Smooth muscle cell (in vitro differentiated cells): ENCODE measurements at regions not wholly inside any gene's neighbourhood (a gene's known extent, or its start where the extent isn't known, plus 50 kb on each side); places are given as distances from the start of the nearest gene placed in this dataset.
"Not testable (repeated sequence)": the region's sequence is repeated elsewhere in the genome, so short reads cannot be mapped to it uniquely, and the experiment has no call there.

Experiments used
- DNase-seq: peaks from one replicate; lab custom pipeline; 2025; ENCODE audit not compliant: unreplicated experiment; lab: John Stamatoyannopoulos, UW
- H2AFZ ChIP-seq: fragments of 200-600 bp; sonication (generic); 2 replicates; pipeline ENCODE4 v1.6.0; 2016; ENCODE audit warnings: antibody characterized with exemption, low read depth, mild to moderate bottlenecking
- H3F3A ChIP-seq: fragments of 200-600 bp; sonication (generic); 2 replicates; pipeline ENCODE4 v1.6.0; 2017; ENCODE audit warnings: antibody characterized with exemption, low read depth
- H3K27ac ChIP-seq: fragments of 200-600 bp; sonication (generic); 2 replicates; pipeline ENCODE4 v1.5.1; 2016; ENCODE audit warnings: low read depth, mild to moderate bottlenecking
- H3K27me3 ChIP-seq: fragments of 200-600 bp; sonication (generic); 2 replicates; pipeline ENCODE4 v1.6.1; 2016; ENCODE audit warnings: low read depth, mild to moderate bottlenecking
- H3K36me3 ChIP-seq: fragments of 200-600 bp; sonication (generic); 2 replicates; pipeline ENCODE4 v1.5.1; 2016; ENCODE audit warnings: low read depth
- H3K4me1 ChIP-seq: fragments of 200-600 bp; sonication (generic); 2 replicates; pipeline ENCODE4 v1.5.1; 2016; ENCODE audit warnings: low read depth
- H3K4me2 ChIP-seq: fragments of 200-600 bp; sonication (generic); 2 replicates; pipeline ENCODE4 v1.6.0; 2016; ENCODE audit warnings: mild to moderate bottlenecking
- H3K4me3 ChIP-seq: fragments of 200-600 bp; sonication (generic); 2 replicates; pipeline ENCODE4 v1.5.1; 2016; ENCODE audit warnings: mild to moderate bottlenecking
- H3K79me2 ChIP-seq: fragments of 200-600 bp; sonication (generic); 2 replicates; pipeline ENCODE4 v1.6.0; 2016; ENCODE audit warnings: low read depth, mild to moderate bottlenecking
- H3K9ac ChIP-seq: fragments of 200-600 bp; sonication (generic); 2 replicates; pipeline ENCODE4 v1.6.0; 2016; ENCODE audit warnings: low read depth
- H3K9me3 ChIP-seq: fragments of 200-600 bp; sonication (generic); replicated peaks from 2 replicates; pipeline ENCODE4 v1.5.1; 2016; ENCODE audit warnings: low read depth
- H4K20me1 ChIP-seq: fragments of 200-600 bp; sonication (generic); 2 replicates; pipeline ENCODE4 v1.6.0; 2016; ENCODE audit warnings: low read depth
- WGBS: methylation state at CpG from one replicate; pipeline ENCODE4 v1.1.7; 2016; ENCODE audit warnings: low lambda C conversion rate; 5-methylcytosine and 5-hydroxymethylcytosine counted together
- TF ChIP-seq, protein P1 (sequence below): fragments of 200-600 bp; sonication (generic); IDR thresholded peaks from 2 replicates; pipeline ENCODE4 v1.5.1; 2017; ENCODE audit warnings: borderline replicate concordance, mild to moderate bottlenecking, antibody characterized with exemption; ENCODE audit not compliant: insufficient read depth, poor library complexity, severe bottlenecking

DNA sequence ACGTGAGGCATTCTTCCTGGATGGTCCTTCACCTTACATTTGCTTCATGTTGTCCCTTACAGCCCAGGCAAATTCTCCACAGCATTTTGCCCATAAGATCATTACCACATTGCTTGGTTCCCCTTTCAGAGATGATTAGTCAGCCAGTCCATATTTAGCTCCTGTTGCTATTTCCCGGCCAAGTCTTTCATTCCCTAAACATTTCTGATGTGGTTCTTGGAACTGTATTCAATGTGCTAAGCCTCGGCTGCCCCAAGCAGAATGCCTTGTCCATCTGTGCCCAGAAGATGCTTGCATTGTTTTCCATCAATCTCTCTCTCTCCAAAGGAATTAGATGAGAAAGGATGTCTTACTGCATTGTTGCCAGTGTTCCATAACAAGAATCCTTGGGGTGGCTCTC is 420.9 kb upstream of the CAMK1G start:
- Histone ChIP-seq H3K79me2 (no peaks in the 10 kb centered on the region), H3F3A (no peaks in the 10 kb centered on the region), H3K9me3 (no peaks in the 10 kb centered on the region), H3K36me3 (no peaks in the 10 kb centered on the region), H3K27ac (no peak overlapping the region), H3K4me2 (no peak overlapping the region), H3K27me3 (peaks cover 6% of the 10 kb centered on the region), H3K4me1 (no peaks in the 10 kb centered on the region), H2AFZ (no peak overlapping the region), H3K9ac (no peak overlapping the region), H3K4me3 (no peak overlapping the region), H4K20me1 (no peaks in the 10 kb centered on the region)
- DNase-seq = no peak
- TF ChIP-seq, protein P1, sequence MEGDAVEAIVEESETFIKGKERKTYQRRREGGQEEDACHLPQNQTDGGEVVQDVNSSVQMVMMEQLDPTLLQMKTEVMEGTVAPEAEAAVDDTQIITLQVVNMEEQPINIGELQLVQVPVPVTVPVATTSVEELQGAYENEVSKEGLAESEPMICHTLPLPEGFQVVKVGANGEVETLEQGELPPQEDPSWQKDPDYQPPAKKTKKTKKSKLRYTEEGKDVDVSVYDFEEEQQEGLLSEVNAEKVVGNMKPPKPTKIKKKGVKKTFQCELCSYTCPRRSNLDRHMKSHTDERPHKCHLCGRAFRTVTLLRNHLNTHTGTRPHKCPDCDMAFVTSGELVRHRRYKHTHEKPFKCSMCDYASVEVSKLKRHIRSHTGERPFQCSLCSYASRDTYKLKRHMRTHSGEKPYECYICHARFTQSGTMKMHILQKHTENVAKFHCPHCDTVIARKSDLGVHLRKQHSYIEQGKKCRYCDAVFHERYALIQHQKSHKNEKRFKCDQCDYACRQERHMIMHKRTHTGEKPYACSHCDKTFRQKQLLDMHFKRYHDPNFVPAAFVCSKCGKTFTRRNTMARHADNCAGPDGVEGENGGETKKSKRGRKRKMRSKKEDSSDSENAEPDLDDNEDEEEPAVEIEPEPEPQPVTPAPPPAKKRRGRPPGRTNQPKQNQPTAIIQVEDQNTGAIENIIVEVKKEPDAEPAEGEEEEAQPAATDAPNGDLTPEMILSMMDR = no peak
- WGBS = 77% methylated on average over 3 of the region's 3 CpGs

DNA sequence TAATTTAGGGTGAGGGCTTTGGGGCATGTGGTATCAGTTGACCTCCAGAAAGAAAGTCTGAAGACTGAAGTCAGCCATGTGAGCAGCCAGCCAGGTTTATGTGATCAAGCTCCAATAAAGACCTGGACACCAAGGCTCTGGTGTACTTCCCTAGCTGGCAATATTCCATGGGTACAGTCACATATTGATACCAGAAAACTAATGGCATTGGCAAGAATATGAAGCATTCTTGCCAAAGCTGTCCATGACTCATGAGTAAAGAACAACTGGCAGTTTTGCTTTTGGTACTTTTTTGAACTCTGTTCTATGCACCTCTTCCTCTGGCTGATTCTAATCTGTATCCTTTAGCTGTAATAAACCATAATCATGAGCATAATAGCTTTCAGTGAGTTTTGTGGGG is 415.3 kb upstream of the CAMK1G start:
- no peak for DNase-seq
- Histone ChIP-seq H3K4me2 (no peak overlapping the region), H3K9me3 (no peaks in the 10 kb centered on the region), H3K79me2 (no peaks in the 10 kb centered on the region), H4K20me1 (no peaks in the 10 kb centered on the region), H3K27ac (no peak overlapping the region), H3K9ac (no peak overlapping the region), H3F3A (no peaks in the 10 kb centered on the region), H3K4me3 (no peak overlapping the region), H3K36me3 (no peaks in the 10 kb centered on the region), H3K27me3 (no peaks in the 10 kb centered on the region), H2AFZ (no peak overlapping the region), H3K4me1 (no peaks in the 10 kb centered on the region)
- TF ChIP-seq, protein P1 = no peak

DNA sequence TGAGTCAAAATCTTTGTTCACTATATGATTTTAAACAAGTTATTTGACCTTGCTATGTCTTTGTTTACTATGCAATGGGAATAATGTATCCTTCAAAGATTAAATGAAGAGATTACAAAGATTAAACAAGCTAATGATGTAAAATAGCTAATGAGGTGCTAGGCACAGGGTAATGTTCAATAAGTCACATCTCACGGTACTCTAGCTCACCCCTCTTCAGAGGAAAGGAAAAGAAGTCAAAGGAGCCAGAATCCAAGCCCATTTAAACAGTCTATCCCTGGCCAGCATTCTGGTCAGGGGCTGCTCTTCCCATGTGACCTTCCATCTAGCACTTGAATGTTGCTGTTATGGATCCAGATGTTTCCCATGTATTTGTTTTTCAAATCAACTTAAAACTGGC is 412.4 kb upstream of the CAMK1G start:
- Histone ChIP-seq H3K4me1 (no peaks in the 10 kb centered on the region), H3K9me3 (no peaks in the 10 kb centered on the region), H3K4me3 (no peak overlapping the region), H3F3A (no peaks in the 10 kb centered on the region), H2AFZ (no peak overlapping the region), H3K36me3 (no peaks in the 10 kb centered on the region), H3K27me3 (no peaks in the 10 kb centered on the region), H3K4me2 (no peak overlapping the region), H3K27ac (no peak overlapping the region), H3K9ac (no peak overlapping the region), H4K20me1 (no peaks in the 10 kb centered on the region), H3K79me2 (no peaks in the 10 kb centered on the region)
- DNase-seq = no peak
- 0% methylated on average over 1 of the region's 1 CpG for WGBS
- TF ChIP-seq, protein P1 = no peak

DNA sequence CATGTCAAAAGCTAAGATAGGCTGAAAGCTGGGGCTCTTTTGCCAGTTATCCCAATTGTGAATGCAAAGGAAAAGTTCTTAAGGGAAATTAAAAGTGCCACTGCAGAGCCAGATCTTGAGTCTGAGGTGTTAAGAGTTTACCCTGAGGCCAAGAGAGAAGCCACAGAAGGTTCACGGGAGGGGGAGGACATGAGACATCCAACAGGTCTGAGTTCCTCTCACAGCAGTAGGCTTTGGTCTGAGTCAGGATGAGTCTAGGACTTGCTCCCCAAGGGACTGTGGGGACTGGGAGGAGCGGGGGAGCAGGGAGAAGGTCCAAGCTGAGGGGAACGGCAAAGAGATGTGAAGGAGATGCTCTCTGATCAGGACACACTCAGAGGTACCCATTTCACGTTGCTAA is 411.2 kb upstream of the CAMK1G start:
- no peaks in the 10 kb centered on the region for H4K20me1 ChIP-seq
- H3K9ac ChIP-seq = no peak overlapping the region
- no peak overlapping the region for H3K4me2 ChIP-seq
- 93% methylated on average over 4 of the region's 4 CpGs for WGBS
- H3K4me1 ChIP-seq = no peaks in the 10 kb centered on the region
- no peak overlapping the region for H3K27ac ChIP-seq
- TF ChIP-seq, protein P1 = no peak
- no peaks in the 10 kb centered on the region for H3K36me3 ChIP-seq
- no peak for DNase-seq
- H3K27me3 ChIP-seq = no peaks in the 10 kb centered on the region
- no peaks in the 10 kb centered on the region for H3K79me2 ChIP-seq
- no peaks in the 10 kb centered on the region for H3F3A ChIP-seq
- H3K4me3 ChIP-seq = no peak overlapping the region
- no peaks in the 10 kb centered on the region for H3K9me3 ChIP-seq
- no peak overlapping the region for H2AFZ ChIP-seq

DNA sequence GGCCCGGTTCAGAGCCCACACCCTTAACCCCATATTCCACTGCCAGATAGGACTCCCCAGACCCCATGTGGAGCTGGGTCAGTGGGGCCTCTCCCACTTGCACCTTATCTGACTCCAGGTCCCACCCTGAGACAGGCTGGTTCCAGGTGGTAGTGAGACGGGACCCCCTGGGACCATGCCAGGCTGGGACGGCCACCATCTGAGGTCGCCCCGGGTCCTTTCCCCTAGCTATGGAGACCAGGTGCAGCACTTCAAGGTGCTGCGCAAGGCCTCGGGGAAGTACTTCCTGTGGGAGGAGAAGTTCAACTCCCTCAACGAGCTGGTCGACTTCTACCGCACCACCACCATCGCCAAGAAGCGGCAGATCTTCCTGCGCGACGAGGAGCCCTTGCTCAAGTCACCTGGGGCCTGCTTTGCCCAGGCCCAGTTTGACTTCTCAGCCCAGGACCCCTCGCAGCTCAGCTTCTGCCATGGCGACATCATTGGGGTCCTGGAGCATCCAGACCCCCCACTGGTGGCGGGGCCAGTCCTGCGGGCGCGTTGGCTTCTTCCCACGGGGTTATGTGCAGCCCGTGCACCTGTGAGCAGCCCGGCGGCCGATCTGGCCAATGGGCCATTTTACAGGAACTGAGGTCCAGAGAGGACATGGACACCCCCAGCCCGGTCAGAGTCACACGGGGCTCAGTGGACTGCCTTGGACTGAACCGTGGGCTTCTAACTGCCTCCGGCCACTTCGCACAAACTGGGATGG is 410.5 kb upstream of the CAMK1G start:
- not testable (repeated sequence) for H3K4me1 ChIP-seq, H3K9me3 ChIP-seq, H3F3A ChIP-seq, H3K4me3 ChIP-seq, H3K9ac ChIP-seq, H4K20me1 ChIP-seq, DNase-seq, H3K79me2 ChIP-seq, H3K4me2 ChIP-seq, H3K36me3 ChIP-seq, H3K27ac ChIP-seq, H2AFZ ChIP-seq, H3K27me3 ChIP-seq
- WGBS = 91% methylated on average over 31 of the region's 31 CpGs
